NCI-H1048 (cell line): ENCODE measurements at regions not wholly inside any gene's neighbourhood (a gene's known extent, or its start where the extent isn't known, plus 50 kb on each side); places are given as distances from the start of the nearest gene placed in this dataset.
"Not testable (repeated sequence)": the region's sequence is repeated elsewhere in the genome, so short reads cannot be mapped to it uniquely, and the experiment has no call there.

Experiments used
- DNase-seq: peaks from one replicate; lab custom pipeline; 2025; lab: John Stamatoyannopoulos, UW

GRCh38 chr12:73714655-73715054 is 823.0 kb upstream of the ATXN7L3B start:
- no peak for DNase-seq

GRCh38 chr12:73716143-73716542 is 821.5 kb upstream of the ATXN7L3B start:
- not testable (repeated sequence) for DNase-seq

- no peak for DNase-seq
These were observed 818.4 kb upstream of the ATXN7L3B start for GRCh38 chr12:73719223-73719622.

- no peak for DNase-seq
These were observed 810.8 kb upstream of the ATXN7L3B start for GRCh38 chr12:73726881-73727280.

GRCh38 chr12:73731658-73732057 is 806.0 kb upstream of the ATXN7L3B start:
- DNase-seq, result no peak

GRCh38 chr12:73769337-73769736 is 768.3 kb upstream of the ATXN7L3B start:
- no peak for DNase-seq

- no peak for DNase-seq
These were observed 739.1 kb upstream of the ATXN7L3B start for GRCh38 chr12:73798523-73798922.

GRCh38 chr12:73815072-73815645 is 722.5 kb upstream of the ATXN7L3B start:
- DNase-seq, result no peak

GRCh38 chr12:73817161-73817560 is 720.5 kb upstream of the ATXN7L3B start:
- DNase-seq, result no peak

- no peak for DNase-seq
These were observed 703.9 kb upstream of the ATXN7L3B start for GRCh38 chr12:73833746-73834145.

- no peak for DNase-seq
These were observed 695.7 kb upstream of the ATXN7L3B start for GRCh38 chr12:73841963-73842362.

GRCh38 chr12:73863546-73863945 is 674.1 kb upstream of the ATXN7L3B start:
- no peak for DNase-seq

- no peak for DNase-seq
These were observed 670.5 kb upstream of the ATXN7L3B start for GRCh38 chr12:73867147-73867546.

- not testable (repeated sequence) for DNase-seq
These were observed 660.3 kb upstream of the ATXN7L3B start for GRCh38 chr12:73877291-73877690.

- no peak for DNase-seq
These were observed 645.4 kb upstream of the ATXN7L3B start for GRCh38 chr12:73892201-73892600.

- DNase-seq, result no peak
These were observed 639.0 kb upstream of the ATXN7L3B start for GRCh38 chr12:73898645-73899044.

GRCh38 chr12:73902260-73902659 is 635.4 kb upstream of the ATXN7L3B start:
- DNase-seq, result no peak

- no peak for DNase-seq
These were observed 630.9 kb upstream of the ATXN7L3B start for GRCh38 chr12:73906757-73907156.

- DNase-seq, result no peak
These were observed 601.8 kb upstream of the ATXN7L3B start for GRCh38 chr12:73935817-73936216.

GRCh38 chr12:73947326-73948026 is 590.2 kb upstream of the ATXN7L3B start:
- no peak for DNase-seq

GRCh38 chr12:73950507-73950906 is 587.1 kb upstream of the ATXN7L3B start:
- DNase-seq, result no peak

- DNase-seq, result no peak
These were observed 585.5 kb upstream of the ATXN7L3B start for GRCh38 chr12:73951956-73952703.

- DNase-seq, result no peak
These were observed 573.0 kb upstream of the ATXN7L3B start for GRCh38 chr12:73964641-73965040.
